ENCODE measurements at regions not wholly inside any gene's neighbourhood (a gene's known extent, or its start where the extent isn't known, plus 50 kb on each side); places are given as distances from the start of the nearest gene placed in this dataset.

DNA sequence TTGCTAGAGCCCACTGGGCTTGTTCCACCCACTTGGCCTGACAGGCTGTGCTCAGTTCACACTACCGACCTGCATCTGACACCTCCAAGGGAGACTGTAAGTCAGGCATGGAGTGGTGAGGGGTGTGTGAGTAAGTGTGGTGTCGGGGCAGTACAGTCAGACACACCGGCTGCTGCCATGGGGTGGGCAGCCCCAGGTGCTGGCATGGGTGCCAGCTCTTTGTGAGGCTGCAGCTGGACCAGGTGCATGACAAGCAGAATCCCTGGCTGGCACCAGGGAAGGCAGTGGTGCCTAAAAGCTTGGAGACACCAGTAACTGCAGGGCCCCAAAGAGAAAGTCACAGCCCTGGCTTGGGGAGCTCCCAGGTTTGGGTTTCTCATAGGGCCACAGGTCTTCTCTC lies 665.0 kb downstream of the SH3BGRL start (continued):
- TF ChIP-seq POU2F2 (IDR thresholded peaks at IDR 0.05; ENCODE audit: borderline replicate concordance, low read depth, low read length) (no peak), NR2C1 (IDR thresholded peaks at IDR 0.05) (no peak), NRF1 (conservative IDR thresholded peaks at IDR 0.05; ENCODE audit: low read depth, low read length) (no peak), NR2C2 (IDR thresholded peaks at IDR 0.05; ENCODE audit: borderline replicate concordance, control insufficient read depth, insufficient read length, low read depth) (no peak)

GRCh38 chrX:81868979-81869378 lies 667.1 kb downstream of the SH3BGRL start:
- Histone ChIP-seq H3K9me3 (replicated peaks; ENCODE audit: control insufficient read depth, insufficient read depth, low read length) (no peaks in the 10 kb centered on the region; the same call in 2 of the 3 replicates), H3K9ac (ENCODE audit: control insufficient read depth, insufficient read depth, low read length) (no peak overlapping the region), H3K4me1 (ENCODE audit: control insufficient read depth, insufficient read depth, low read length) (no peaks in the 10 kb centered on the region), H3K36me3 (ENCODE audit: control insufficient read depth in 2 of 2, insufficient read depth in 2 of 2, low read length in 1 of 2) (no peaks in the 10 kb centered on the region), H3K27me3 (replicated peaks in 1 of 2; ENCODE audit: control insufficient read depth in 2 of 2, insufficient read depth in 2 of 2, low read length in 1 of 2) (no peaks in the 10 kb centered on the region), H3K4me3 (no peak overlapping the region), H2AFZ (ENCODE audit: control insufficient read depth, low read depth, low read length) (no peak overlapping the region), H3K4me2 (ENCODE audit: control insufficient read depth, insufficient read depth) (no peak overlapping the region), H3K27ac (ENCODE audit: control insufficient read depth, insufficient read depth) (no peak overlapping the region), H4K20me1 (ENCODE audit: control insufficient read depth, insufficient read depth) (no peaks in the 10 kb centered on the region), H3K79me2 (ENCODE audit: control insufficient read depth, insufficient read depth, low read length) (no peaks in the 10 kb centered on the region)
- in situ Hi-C loops (cut with MboI) (no loop called here), intact Hi-C loops (cut with micrococcal nuclease; ENCODE audit: unreplicated experiment) (no loop called here)
- ChIA-PET POLR2A (no interaction called here), SMC1A (ENCODE audit: uncharacterized antibody, unreplicated experiment) (no interaction called here), RAD21 (ENCODE audit: unreplicated experiment) (no interaction called here), CTCF (no interaction called here)
- no peak for DNase-seq (ENCODE audit: low read depth, low spot score)
- FAIRE-seq, result no peak
- BruUV-seq (replicated peaks), result no TSS peak
- no peak for ATAC-seq
- 43% methylated on average over 5 of the region's 5 CpGs for WGBS (ENCODE audit: insufficient coverage, insufficient replicate concordance, low lambda C conversion rate, missing lambda C conversion rate)
- no peak for TF ChIP-seq LARP7 (IDR thresholded peaks at IDR 0.05)
- no peak for TF ChIP-seq ZNF207 (IDR thresholded peaks at IDR 0.05; ENCODE audit: borderline replicate concordance)
- no peak for TF ChIP-seq RB1 (IDR thresholded peaks at IDR 0.05; ENCODE audit: borderline replicate concordance)
- no peak for TF ChIP-seq NFIC (IDR thresholded peaks at IDR 0.05; ENCODE audit: low read depth, low read length)
- TF ChIP-seq NBN (IDR thresholded peaks at IDR 0.05), result no peak
- no peak for TF ChIP-seq TBL1XR1 (IDR thresholded peaks at IDR 0.05; ENCODE audit: low read depth, low read length)
- TF ChIP-seq, protein P1, sequence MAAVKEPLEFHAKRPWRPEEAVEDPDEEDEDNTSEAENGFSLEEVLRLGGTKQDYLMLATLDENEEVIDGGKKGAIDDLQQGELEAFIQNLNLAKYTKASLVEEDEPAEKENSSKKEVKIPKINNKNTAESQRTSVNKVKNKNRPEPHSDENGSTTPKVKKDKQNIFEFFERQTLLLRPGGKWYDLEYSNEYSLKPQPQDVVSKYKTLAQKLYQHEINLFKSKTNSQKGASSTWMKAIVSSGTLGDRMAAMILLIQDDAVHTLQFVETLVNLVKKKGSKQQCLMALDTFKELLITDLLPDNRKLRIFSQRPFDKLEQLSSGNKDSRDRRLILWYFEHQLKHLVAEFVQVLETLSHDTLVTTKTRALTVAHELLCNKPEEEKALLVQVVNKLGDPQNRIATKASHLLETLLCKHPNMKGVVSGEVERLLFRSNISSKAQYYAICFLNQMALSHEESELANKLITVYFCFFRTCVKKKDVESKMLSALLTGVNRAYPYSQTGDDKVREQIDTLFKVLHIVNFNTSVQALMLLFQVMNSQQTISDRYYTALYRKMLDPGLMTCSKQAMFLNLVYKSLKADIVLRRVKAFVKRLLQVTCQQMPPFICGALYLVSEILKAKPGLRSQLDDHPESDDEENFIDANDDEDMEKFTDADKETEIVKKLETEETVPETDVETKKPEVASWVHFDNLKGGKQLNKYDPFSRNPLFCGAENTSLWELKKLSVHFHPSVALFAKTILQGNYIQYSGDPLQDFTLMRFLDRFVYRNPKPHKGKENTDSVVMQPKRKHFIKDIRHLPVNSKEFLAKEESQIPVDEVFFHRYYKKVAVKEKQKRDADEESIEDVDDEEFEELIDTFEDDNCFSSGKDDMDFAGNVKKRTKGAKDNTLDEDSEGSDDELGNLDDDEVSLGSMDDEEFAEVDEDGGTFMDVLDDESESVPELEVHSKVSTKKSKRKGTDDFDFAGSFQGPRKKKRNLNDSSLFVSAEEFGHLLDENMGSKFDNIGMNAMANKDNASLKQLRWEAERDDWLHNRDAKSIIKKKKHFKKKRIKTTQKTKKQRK (IDR thresholded peaks at IDR 0.05; ENCODE audit: low read depth, low read length), result no peak
- TF ChIP-seq SIX5 (IDR thresholded peaks at IDR 0.05; ENCODE audit: low read depth, low read length, severe bottlenecking), result no peak
- no peak for TF ChIP-seq ZSCAN29 (IDR thresholded peaks at IDR 0.05)
- no peak for TF ChIP-seq PAX8 (IDR thresholded peaks at IDR 0.05)
- TF ChIP-seq NR2C1 (IDR thresholded peaks at IDR 0.05), result no peak

All from GM12878 (cell line).